GM21723 (cell line): ENCODE measurements at regions not wholly inside any gene's neighbourhood (a gene's known extent, or its start where the extent isn't known, plus 50 kb on each side); places are given as distances from the start of the nearest gene placed in this dataset.

ENCODE experiments used
- ATAC-seq: cut with Tn5 transposase; IDR thresholded peaks from one replicate; pipeline ENCODE4 v1.9.1; 2021; ENCODE audit warnings: mild to moderate bottlenecking, moderate library complexity; ENCODE audit not compliant: unreplicated experiment

- ATAC-seq = no peak
Measured at GRCh38 chr2:65553504-65554074, 121.2 kb upstream of the SPRED2 start.

- no peak for ATAC-seq
Measured at GRCh38 chr2:65551528-65551927, 119.1 kb upstream of the SPRED2 start.

- no peak for ATAC-seq
Measured at GRCh38 chr2:65550246-65550645, 117.8 kb upstream of the SPRED2 start.

GRCh38 chr2:65549631-65550030 lies 117.2 kb upstream of the SPRED2 start:
- ATAC-seq = no peak

GRCh38 chr2:65549257-65549627 lies 116.8 kb upstream of the SPRED2 start:
- ATAC-seq = no peak

- ATAC-seq = no peak
Measured at GRCh38 chr2:65548576-65549256, 116.3 kb upstream of the SPRED2 start.

- ATAC-seq = no peak
Measured at GRCh38 chr2:65548064-65548463, 115.7 kb upstream of the SPRED2 start.

- no peak for ATAC-seq
Measured at GRCh38 chr2:65545837-65546805, 113.7 kb upstream of the SPRED2 start.

- no peak for ATAC-seq
Measured at GRCh38 chr2:65541773-65542172, 109.4 kb upstream of the SPRED2 start.

- ATAC-seq = no peak
Measured at GRCh38 chr2:65539633-65540032, 107.2 kb upstream of the SPRED2 start.

GRCh38 chr2:65537651-65538385 lies 105.4 kb upstream of the SPRED2 start:
- no peak for ATAC-seq

- peak; percentile 91 for ATAC-seq
Measured at GRCh38 chr2:65536596-65536995, 104.2 kb upstream of the SPRED2 start.

GRCh38 chr2:65532937-65533336 lies 100.5 kb upstream of the SPRED2 start:
- ATAC-seq = no peak

GRCh38 chr2:65532326-65532725 lies 99.9 kb upstream of the SPRED2 start:
- ATAC-seq = no peak

GRCh38 chr2:65530547-65531320 lies 98.3 kb upstream of the SPRED2 start:
- no peak for ATAC-seq

GRCh38 chr2:65529419-65529818 lies 97.0 kb upstream of the SPRED2 start:
- ATAC-seq = no peak

- no peak for ATAC-seq
Measured at GRCh38 chr2:65528241-65528574, 95.8 kb upstream of the SPRED2 start.

GRCh38 chr2:65527451-65528240 lies 95.2 kb upstream of the SPRED2 start:
- ATAC-seq = no peak

GRCh38 chr2:65525616-65526231 lies 93.3 kb upstream of the SPRED2 start:
- no peak for ATAC-seq
